ENCODE measurements at regions not wholly inside any gene's neighbourhood (a gene's known extent, or its start where the extent isn't known, plus 50 kb on each side); places are given as distances from the start of the nearest gene placed in this dataset.

DNA sequence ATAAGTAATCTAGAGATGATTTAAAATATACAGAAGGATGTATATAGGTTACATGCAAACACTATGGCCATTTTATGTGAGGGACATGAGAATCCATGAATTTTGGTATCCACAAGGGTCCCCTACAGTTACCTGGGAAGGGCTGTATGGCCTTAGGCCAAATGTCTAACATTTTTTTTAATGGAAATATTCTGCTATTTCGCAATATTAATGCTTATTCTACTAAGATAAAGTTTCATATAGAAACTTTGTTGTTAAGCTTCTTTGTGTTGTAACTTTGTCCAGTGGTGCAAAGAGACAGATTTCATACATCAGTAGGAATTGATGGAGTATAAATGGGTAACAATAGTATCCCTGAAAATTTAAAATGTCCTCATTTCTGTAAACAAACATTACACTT lies 233.4 kb upstream of the THBS1 start:
- intact Hi-C loops (cut with DNase I; ENCODE audit: low total_unique reads) (no loop called here), in situ Hi-C loops (cut with MboI; ENCODE audit: low pct_ligation_motif_present in 1 of 4, low pct_unique_long_range_greater_than_20kb in 1 of 4, low sequenced_read_pairs in 3 of 4) (no loop called here)
- H3K36me3 ChIP-seq, result no peaks in the 10 kb centered on the region
- H3K4me3 ChIP-seq, result no peak overlapping the region
- no peak for TF ChIP-seq POLR2A (IDR thresholded peaks at IDR 0.05)
- TF ChIP-seq POLR2AphosphoS5 (IDR thresholded peaks at IDR 0.05), result no peak
- TF ChIP-seq, protein P1, sequence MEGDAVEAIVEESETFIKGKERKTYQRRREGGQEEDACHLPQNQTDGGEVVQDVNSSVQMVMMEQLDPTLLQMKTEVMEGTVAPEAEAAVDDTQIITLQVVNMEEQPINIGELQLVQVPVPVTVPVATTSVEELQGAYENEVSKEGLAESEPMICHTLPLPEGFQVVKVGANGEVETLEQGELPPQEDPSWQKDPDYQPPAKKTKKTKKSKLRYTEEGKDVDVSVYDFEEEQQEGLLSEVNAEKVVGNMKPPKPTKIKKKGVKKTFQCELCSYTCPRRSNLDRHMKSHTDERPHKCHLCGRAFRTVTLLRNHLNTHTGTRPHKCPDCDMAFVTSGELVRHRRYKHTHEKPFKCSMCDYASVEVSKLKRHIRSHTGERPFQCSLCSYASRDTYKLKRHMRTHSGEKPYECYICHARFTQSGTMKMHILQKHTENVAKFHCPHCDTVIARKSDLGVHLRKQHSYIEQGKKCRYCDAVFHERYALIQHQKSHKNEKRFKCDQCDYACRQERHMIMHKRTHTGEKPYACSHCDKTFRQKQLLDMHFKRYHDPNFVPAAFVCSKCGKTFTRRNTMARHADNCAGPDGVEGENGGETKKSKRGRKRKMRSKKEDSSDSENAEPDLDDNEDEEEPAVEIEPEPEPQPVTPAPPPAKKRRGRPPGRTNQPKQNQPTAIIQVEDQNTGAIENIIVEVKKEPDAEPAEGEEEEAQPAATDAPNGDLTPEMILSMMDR (IDR thresholded peaks at IDR 0.05), result no peak
- no peak for TF ChIP-seq EP300 (IDR thresholded peaks at IDR 0.05; ENCODE audit: low read depth)
- H3K9me3 ChIP-seq, result peaks cover 0 to 2% of the 10 kb centered on the region in 2 donors
- H3K27me3 ChIP-seq, result no peaks in the 10 kb centered on the region
- DNase-seq, result no peak
- WGBS, 2 donors (ENCODE audit: low coverage in 1 of 2), result 85 to 100% methylated on average over 1 of the region's 1 CpG
- no peaks in the 10 kb centered on the region for H3K4me1 ChIP-seq
- H3K27ac ChIP-seq, result no peak overlapping the region

DNA sequence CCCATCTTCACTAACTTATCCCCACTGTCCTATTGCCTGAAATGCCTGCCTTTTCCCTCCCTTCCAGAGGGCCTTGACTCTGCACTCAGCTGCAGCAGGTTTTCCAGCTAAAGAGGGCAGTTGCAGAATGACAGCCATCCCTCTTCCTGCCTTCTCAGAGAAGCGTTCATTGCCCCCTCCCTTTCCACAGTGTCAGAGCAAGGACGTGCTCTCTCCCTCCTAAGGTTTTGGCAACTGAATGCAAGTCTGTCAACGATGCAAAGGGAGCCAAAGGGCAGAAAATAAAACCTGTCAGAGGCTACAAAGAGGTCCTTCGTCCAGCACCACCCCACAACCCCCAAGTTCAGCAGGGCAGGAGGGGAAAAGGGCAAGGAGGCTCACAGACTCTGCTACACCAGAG lies 230.1 kb upstream of the THBS1 start:
- WGBS, 2 donors (ENCODE audit: low coverage in 1 of 2), result 36% methylated on average over 4 of the region's 4 CpGs; no CpG with 5 or more reads in 1 of the 2 donors
- TF ChIP-seq POLR2A (IDR thresholded peaks at IDR 0.05), result no peak
- no peak for TF ChIP-seq EP300 (IDR thresholded peaks at IDR 0.05; ENCODE audit: low read depth)
- no peak for TF ChIP-seq POLR2AphosphoS5 (IDR thresholded peaks at IDR 0.05)
- TF ChIP-seq, protein P1 (IDR thresholded peaks at IDR 0.05), result no peak

DNA sequence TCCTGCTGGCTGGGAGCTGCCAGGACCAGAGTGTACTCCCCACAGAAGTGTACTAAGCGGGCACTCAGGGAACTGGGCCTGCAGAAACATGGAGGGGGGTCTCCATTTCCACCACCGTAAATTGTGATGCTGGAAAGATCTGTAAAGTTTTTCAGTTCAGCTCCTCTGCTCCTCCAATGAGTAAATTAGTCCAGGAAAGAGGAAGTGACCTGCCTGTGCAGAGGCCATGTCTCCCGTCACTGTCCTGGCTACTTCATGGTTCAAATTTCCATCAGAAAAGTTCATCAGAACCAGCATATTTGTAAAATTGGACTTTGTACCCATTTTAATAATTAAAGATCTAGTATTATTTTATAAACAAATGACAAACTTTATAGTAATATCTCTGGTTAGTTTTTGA lies 226.7 kb upstream of the THBS1 start:
- Histone ChIP-seq H3K4me1 (peaks cover 10 to 19% (median 13%) of the 10 kb centered on the region in 4 donors), H3K9me3 (no peaks in the 10 kb centered on the region), H3K4me3 (no peak overlapping the region), H3K27me3 (no peaks in the 10 kb centered on the region), H3K27ac (no peak overlapping the region), H3K36me3 (no peaks in the 10 kb centered on the region)
- no peak for DNase-seq
- intact Hi-C loops (cut with DNase I; ENCODE audit: low total_unique reads) (no loop called here), in situ Hi-C loops (cut with MboI; ENCODE audit: low pct_ligation_motif_present in 1 of 4, low pct_unique_long_range_greater_than_20kb in 1 of 4, low sequenced_read_pairs in 3 of 4) (no loop called here)
- 88 to 100% methylated on average over 1 to 3 of the region's 3 CpGs for WGBS, 2 donors (ENCODE audit: low coverage in 1 of 2)
- no peak for TF ChIP-seq EP300 (IDR thresholded peaks at IDR 0.05; ENCODE audit: low read depth)
- no peak for TF ChIP-seq POLR2A (IDR thresholded peaks at IDR 0.05)
- TF ChIP-seq, protein P1 (IDR thresholded peaks at IDR 0.05), result no peak
- TF ChIP-seq POLR2AphosphoS5 (IDR thresholded peaks at IDR 0.05), result no peak

More for the DNA sequence above, 230.1 kb upstream of the THBS1 start:
- Histone ChIP-seq H3K36me3 (no peaks in the 10 kb centered on the region), H3K4me3 (no peak overlapping the region), H3K9me3 (no peaks in the 10 kb centered on the region), H3K4me1 (no peaks in the 10 kb centered on the region), H3K27ac (no peak overlapping the region), H3K27me3 (no peaks in the 10 kb centered on the region)
- in situ Hi-C loops (cut with MboI; ENCODE audit: low pct_ligation_motif_present in 1 of 4, low pct_unique_long_range_greater_than_20kb in 1 of 4, low sequenced_read_pairs in 3 of 4) (no loop called here), intact Hi-C loops (cut with DNase I; ENCODE audit: low total_unique reads) (no loop called here)
- no peak for DNase-seq

DNA sequence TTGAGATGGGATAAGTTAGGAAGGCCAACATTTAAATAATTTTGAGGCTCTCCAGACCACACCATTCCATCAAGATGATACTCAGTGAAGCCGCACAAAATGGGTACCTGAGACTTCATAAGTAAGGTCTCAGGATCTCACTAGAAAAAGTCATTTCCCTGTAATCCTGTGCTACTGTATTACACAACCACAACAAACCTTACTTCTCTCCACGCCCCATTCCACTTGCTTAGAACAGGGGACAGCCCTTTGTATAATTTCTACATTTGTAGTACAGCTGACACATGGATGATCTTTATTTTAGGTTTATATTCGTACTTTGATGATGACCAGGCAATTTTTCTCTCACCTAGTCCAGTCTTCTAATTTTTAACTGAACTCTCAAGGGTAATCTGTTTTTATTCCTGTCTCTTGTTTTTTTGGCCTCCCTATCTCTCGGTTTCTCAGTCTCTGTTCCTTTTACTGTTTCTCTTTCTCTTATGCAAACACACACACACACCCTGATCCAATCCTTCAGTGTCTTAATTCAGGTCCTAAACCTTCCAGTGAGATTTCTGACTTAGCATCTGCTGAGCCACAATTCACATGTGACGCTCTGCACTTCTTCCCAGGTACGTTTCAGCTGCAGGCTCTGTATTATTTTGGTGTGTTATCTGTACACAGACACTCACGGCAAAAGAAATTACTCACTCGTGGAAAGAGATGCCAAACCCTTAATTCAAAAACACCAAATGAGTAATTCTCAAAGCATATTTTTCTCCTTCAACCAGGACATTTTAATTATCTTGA lies 223.2 kb upstream of the THBS1 start:
- DNase-seq, result no peak
- in situ Hi-C loops (cut with MboI; ENCODE audit: low pct_ligation_motif_present in 1 of 4, low pct_unique_long_range_greater_than_20kb in 1 of 4, low sequenced_read_pairs in 3 of 4), result no loop called here
- intact Hi-C loops (cut with DNase I; ENCODE audit: low total_unique reads), result no loop called here

More for the DNA sequence above, 223.2 kb upstream of the THBS1 start:
- Histone ChIP-seq H3K27me3 (no peaks in the 10 kb centered on the region), H3K4me3 (no peak overlapping the region), H3K4me1 (peaks cover 10 to 19% (median 13%) of the 10 kb centered on the region in 4 donors), H3K36me3 (no peaks in the 10 kb centered on the region), H3K9me3 (no peaks in the 10 kb centered on the region), H3K27ac (peak overlapping the region; percentile 47 to 75 (median 60))
- 38 to 40% methylated on average over 8 of the region's 8 CpGs for WGBS, 2 donors (ENCODE audit: low coverage in 1 of 2)
- TF ChIP-seq POLR2AphosphoS5 (IDR thresholded peaks at IDR 0.05) (no peak), EP300 (IDR thresholded peaks at IDR 0.05; ENCODE audit: low read depth) (no peak), POLR2A (IDR thresholded peaks at IDR 0.05) (no peak)
- TF ChIP-seq, protein P1 (IDR thresholded peaks at IDR 0.05), result no peak

Data from transverse colon (tissue), 4 donors.